Body of pancreas (tissue), 4 donors: ENCODE measurements at regions not wholly inside any gene's neighbourhood (a gene's known extent, or its start where the extent isn't known, plus 50 kb on each side); places are given as distances from the start of the nearest gene placed in this dataset.

Source experiments
- ATAC-seq: fragments of 150-250 bp; one replicate; pipeline ENCODE4 v1.9.1; 2016
- DNase-seq, 4 donors: peaks; one replicate each; pipeline ENCODE4 v3.0.0-alpha.2; 2019
- H3K27ac ChIP-seq, 4 donors: fragments of 200-600 bp; sonication (generic); 1 replicate in 3 of 4; 2 replicates in 1 of 4; pipeline versions ENCODE4 v1.5.1 to v1.6.1; 2016 to 2019; ENCODE audit warnings: mild to moderate bottlenecking in 1 of 4, mixed read lengths in 1 of 4, moderate library complexity in 1 of 4
- H3K27me3 ChIP-seq, 2 donors: fragments of 200-600 bp; sonication (generic); one replicate each; pipeline ENCODE4 v1.6.0; 2016; ENCODE audit warnings: mild to moderate bottlenecking in 1 of 2
- H3K36me3 ChIP-seq, 2 donors: fragments of 200-600 bp; sonication (generic); replicated peaks in 1 of 2; 2 replicates each; pipeline ENCODE4 v1.5.1; 2016; ENCODE audit warnings: low read depth in 2 of 2; ENCODE audit not compliant: insufficient read depth in 1 of 2
- H3K4me1 ChIP-seq: fragments of 200-600 bp; sonication (generic); one replicate; pipeline ENCODE4 v1.6.0; 2016
- H3K4me3 ChIP-seq, 2 donors: fragments of 200-600 bp; sonication (generic); 1 replicate in 1 of 2; 2 replicates in 1 of 2; pipeline ENCODE4 v1.5.1; 2016 to 2019
- H3K9me3 ChIP-seq, 3 donors: fragments of 200-600 bp; sonication (generic); 1 replicate in 2 of 3; 2 replicates in 1 of 3; pipeline ENCODE4 v1.5.1; 2016
- POLR2A ChIP-seq, 3 donors: fragments of 450-650 bp; IDR thresholded peaks; one replicate each; pipeline ENCODE4 v1.6.1; 2016; ENCODE audit warnings: antibody characterized with exemption in 3 of 3, mild to moderate bottlenecking in 2 of 3
- WGBS, 2 donors: methylation state at CpG; one replicate each; pipeline ENCODE4 v1.1.5; 2017; 5-methylcytosine and 5-hydroxymethylcytosine counted together
- intact Hi-C: fragments of 100-400 bp; cut with DNase I; formaldehyde crosslinking; loops from one replicate; pipeline ENCODE4 v1.15.1; 2023
- TF ChIP-seq, protein P1 (sequence below), 7 experiments: fragments of 450-650 bp in 4 of 7; fragments of 200-600 bp in 3 of 7; sonication (generic) in 3 of 7; IDR thresholded peaks; one replicate each; pipeline ENCODE4 v1.5.1; 2016 to 2019; ENCODE audit warnings: antibody characterized with exemption in 7 of 7

DNA sequence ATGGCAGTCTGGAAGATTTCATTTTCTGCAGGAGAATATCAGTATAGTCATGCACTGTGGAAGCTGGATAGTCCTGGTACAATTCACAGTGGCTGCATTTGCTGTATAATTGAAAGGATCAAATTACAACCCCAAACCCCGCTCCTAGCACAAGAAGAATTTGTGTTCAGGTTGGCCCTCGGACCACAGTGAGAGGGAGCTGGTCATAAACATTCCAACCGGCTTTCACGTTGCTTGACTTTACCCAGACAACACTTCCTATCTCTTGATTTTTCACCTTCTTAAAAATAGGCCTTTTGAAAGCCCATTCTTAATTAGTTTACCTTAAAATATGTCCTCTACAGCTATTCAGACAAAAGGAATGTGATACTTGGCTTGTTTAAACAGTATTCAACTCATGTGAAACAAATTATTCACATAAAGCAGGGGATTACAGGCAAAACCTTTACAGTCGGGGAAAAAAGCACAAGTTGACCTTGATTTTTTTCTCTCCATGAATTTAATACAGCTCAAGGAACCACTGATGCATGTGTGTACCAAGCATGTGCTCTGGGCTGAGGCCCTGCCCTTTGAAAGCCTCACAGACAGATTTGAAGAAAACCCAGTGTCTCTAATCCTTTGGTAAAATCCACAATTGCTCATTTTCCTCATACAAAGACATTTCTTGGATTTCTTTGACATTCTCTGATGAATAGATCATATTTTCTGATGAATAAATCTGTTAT, 143.0 kb upstream of the SOX11 start:
- no peaks in the 10 kb centered on the region for H3K4me1 ChIP-seq
- no peaks in the 10 kb centered on the region for H3K36me3 ChIP-seq
- H3K9me3 ChIP-seq: peaks cover 0 to 10% (median 0%) of the 10 kb centered on the region in 3 donors
- no peak overlapping the region for H3K27ac ChIP-seq
- no peaks in the 10 kb centered on the region for H3K27me3 ChIP-seq
- TF ChIP-seq POLR2A (IDR thresholded peaks at IDR 0.05): no peak
- 43 to 49% methylated on average over 5 of the region's 5 CpGs for WGBS, 2 donors
- DNase-seq (no peak), ATAC-seq (no peak)
- no peak overlapping the region for H3K4me3 ChIP-seq
- intact Hi-C loops: no loop called here

DNA sequence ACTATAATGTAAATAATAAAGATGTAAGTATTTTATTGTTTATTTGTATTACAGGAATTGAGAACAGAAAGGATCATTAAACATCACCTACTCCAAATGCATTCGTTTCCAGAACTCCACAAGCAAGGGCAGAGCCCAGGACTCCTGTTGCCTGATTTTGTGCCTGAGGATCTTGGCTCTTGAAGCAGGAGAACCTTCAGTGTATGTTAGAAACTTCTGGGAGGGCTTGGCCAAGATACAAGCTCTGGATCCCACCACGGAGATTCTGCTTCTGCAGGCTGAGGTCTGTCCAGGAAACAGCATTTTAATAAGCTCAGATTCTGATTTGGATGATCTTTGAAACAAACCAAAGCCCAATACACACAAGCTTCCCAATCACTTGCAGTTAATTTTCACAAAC, 142.4 kb upstream of the SOX11 start:
- Histone ChIP-seq H3K4me1 (no peaks in the 10 kb centered on the region), H3K9me3 (peaks cover 0 to 4% (median 0%) of the 10 kb centered on the region in 3 donors), H3K36me3 (no peaks in the 10 kb centered on the region), H3K4me3 (no peak overlapping the region), H3K27ac (no peak overlapping the region), H3K27me3 (no peaks in the 10 kb centered on the region)
- no peak for DNase-seq
- TF ChIP-seq POLR2A (IDR thresholded peaks at IDR 0.05): no peak
- TF ChIP-seq, protein P1, sequence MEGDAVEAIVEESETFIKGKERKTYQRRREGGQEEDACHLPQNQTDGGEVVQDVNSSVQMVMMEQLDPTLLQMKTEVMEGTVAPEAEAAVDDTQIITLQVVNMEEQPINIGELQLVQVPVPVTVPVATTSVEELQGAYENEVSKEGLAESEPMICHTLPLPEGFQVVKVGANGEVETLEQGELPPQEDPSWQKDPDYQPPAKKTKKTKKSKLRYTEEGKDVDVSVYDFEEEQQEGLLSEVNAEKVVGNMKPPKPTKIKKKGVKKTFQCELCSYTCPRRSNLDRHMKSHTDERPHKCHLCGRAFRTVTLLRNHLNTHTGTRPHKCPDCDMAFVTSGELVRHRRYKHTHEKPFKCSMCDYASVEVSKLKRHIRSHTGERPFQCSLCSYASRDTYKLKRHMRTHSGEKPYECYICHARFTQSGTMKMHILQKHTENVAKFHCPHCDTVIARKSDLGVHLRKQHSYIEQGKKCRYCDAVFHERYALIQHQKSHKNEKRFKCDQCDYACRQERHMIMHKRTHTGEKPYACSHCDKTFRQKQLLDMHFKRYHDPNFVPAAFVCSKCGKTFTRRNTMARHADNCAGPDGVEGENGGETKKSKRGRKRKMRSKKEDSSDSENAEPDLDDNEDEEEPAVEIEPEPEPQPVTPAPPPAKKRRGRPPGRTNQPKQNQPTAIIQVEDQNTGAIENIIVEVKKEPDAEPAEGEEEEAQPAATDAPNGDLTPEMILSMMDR (IDR thresholded peaks at IDR 0.05): no peak
- 27 to 38% methylated on average over 2 of the region's 2 CpGs for WGBS, 2 donors
- ATAC-seq: no peak
- intact Hi-C loops: no loop called here

DNA sequence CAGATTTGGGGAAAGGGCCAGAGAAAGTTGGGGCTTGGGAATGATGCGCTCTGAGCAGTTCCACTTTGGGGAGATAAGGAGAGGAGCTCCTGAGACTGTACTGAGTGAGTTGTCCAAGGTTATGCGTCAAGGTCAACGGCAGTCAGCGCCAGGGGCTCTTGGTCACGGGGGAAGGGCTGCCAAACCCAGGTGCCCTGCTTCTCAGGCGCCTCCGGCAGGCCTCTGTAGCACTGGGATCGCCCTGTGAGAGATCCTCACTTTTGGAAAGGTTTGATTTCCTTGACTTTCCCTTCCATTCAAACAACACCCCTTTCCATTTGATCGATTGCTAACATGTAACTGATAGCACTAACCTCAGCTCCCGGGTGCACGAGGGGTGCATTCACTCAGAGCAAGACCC, 136.5 kb upstream of the SOX11 start:
- no peak for ATAC-seq
- Histone ChIP-seq H3K9me3 (no peaks in the 10 kb centered on the region), H3K36me3 (no peaks in the 10 kb centered on the region), H3K27me3 (no peaks in the 10 kb centered on the region), H3K27ac (no peak overlapping the region), H3K4me1 (peaks cover 7% of the 10 kb centered on the region), H3K4me3 (no peak overlapping the region)
- intact Hi-C loops: no loop called here
- no peak for TF ChIP-seq POLR2A (IDR thresholded peaks at IDR 0.05)
- TF ChIP-seq, protein P1 (IDR thresholded peaks at IDR 0.05): no peak
- WGBS, 2 donors: 40 to 53% methylated on average over 11 of the region's 11 CpGs
- peak in 1 of 4 donors; percentile 33 for DNase-seq

DNA sequence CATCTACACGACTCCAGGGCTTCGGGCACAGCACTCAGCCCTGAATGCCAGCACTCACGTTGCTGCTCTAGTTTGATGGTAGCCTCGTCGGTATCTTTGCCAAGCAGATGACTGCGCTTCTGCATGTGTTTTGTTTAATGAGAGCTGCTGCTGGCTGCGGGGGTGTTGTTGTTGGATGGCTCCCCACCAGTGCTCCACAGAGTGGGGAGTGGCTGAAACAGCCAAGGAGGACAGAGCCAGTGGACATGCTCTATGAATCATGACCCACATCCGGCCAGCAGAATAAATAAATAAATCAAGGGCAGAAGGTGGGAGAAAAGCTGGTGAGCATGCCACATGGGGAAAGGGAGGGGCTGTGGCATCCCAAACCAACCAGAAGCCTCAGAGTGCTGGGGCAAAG, 131.2 kb upstream of the SOX11 start:
- 55 to 69% methylated on average over 6 to 8 of the region's 8 CpGs for WGBS, 2 donors
- no peak for TF ChIP-seq POLR2A (IDR thresholded peaks at IDR 0.05)
- TF ChIP-seq, protein P1 (IDR thresholded peaks at IDR 0.05): no peak
- no peak for DNase-seq
- Histone ChIP-seq H3K9me3 (no peaks in the 10 kb centered on the region), H3K4me3 (no peak overlapping the region), H3K27me3 (no peaks in the 10 kb centered on the region), H3K36me3 (no peaks in the 10 kb centered on the region), H3K27ac (no peak overlapping the region), H3K4me1 (no peaks in the 10 kb centered on the region)
- intact Hi-C loops: no loop called here
- ATAC-seq: no peak

DNA sequence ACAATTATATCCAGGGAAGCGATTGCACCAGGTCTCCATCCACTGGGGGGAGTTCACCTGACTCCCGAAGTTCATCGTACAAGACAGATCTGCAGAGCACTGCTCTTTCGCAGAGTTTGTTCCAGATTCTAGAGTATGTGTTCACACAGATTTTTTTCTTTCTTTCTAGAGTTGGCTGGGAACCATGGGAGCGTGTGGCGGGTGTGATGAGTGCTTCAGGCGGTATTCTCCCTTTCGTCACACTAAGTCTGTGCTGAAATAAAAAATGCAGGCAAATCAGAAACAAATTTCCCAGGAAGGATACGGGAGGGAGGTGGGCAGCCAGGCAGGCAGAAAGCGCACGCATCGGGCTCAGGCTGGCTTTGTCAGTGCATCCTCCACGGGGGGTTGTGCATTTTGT, 129.8 kb upstream of the SOX11 start:
- TF ChIP-seq, protein P1 (IDR thresholded peaks at IDR 0.05): no peak
- no peak for TF ChIP-seq POLR2A (IDR thresholded peaks at IDR 0.05)
- H3K36me3 ChIP-seq: no peaks in the 10 kb centered on the region
- no peaks in the 10 kb centered on the region for H3K4me1 ChIP-seq
- no peak for ATAC-seq
- DNase-seq: no peak
- intact Hi-C loops: no loop called here
- H3K27ac ChIP-seq: no peak overlapping the region
- WGBS, 2 donors: 64 to 70% methylated on average over 13 of the region's 13 CpGs
- no peaks in the 10 kb centered on the region for H3K27me3 ChIP-seq
- no peak overlapping the region for H3K4me3 ChIP-seq
- no peaks in the 10 kb centered on the region for H3K9me3 ChIP-seq
